ENCODE measurements at regions not wholly inside any gene's neighbourhood (a gene's known extent, or its start where the extent isn't known, plus 50 kb on each side); places are given as distances from the start of the nearest gene placed in this dataset.

DNA sequence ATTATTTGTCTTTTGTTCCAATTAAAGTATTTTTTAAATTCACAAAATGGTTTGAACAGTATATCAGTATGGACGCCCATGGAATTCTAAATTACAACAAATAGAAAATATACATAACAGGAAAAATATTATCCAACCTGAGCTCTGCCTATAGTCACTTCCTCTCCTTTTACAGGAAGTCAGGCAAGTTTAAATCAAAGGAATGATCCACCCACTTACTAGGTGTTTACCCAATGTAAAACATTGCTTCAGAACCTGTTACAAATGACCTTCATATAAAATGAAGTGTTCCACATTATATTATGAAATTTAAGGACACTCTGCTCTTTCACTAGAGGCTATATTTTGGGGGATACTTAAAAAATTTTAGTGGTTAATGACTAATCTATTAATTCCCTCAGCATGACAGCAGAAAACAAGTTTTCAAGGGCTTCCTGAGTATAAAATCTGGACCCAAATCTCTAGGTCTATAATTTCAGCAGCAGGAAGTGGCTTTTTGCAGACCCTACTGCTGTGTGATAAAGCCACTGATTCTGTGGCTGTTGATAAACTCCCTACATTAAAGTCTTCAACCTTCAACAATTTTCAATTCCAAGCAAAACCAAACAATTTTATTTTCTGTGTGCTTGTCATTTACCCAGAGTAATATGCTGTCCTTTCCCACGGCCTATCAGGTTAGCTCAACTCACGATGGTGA lies 722.6 kb downstream of the GATA3 start:
- no peak overlapping the region for H3K4me3 ChIP-seq (replicated peaks in 1 of 2; ENCODE audit: low read depth in 2 of 2, low read length in 2 of 2)
- DNase-seq (ENCODE audit: low read depth in 2 of 2): no peak
- TF ChIP-seq, protein P1, sequence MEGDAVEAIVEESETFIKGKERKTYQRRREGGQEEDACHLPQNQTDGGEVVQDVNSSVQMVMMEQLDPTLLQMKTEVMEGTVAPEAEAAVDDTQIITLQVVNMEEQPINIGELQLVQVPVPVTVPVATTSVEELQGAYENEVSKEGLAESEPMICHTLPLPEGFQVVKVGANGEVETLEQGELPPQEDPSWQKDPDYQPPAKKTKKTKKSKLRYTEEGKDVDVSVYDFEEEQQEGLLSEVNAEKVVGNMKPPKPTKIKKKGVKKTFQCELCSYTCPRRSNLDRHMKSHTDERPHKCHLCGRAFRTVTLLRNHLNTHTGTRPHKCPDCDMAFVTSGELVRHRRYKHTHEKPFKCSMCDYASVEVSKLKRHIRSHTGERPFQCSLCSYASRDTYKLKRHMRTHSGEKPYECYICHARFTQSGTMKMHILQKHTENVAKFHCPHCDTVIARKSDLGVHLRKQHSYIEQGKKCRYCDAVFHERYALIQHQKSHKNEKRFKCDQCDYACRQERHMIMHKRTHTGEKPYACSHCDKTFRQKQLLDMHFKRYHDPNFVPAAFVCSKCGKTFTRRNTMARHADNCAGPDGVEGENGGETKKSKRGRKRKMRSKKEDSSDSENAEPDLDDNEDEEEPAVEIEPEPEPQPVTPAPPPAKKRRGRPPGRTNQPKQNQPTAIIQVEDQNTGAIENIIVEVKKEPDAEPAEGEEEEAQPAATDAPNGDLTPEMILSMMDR (IDR thresholded peaks at IDR 0.05; ENCODE audit: low read depth, low read length): no peak

GRCh38 chr10:8778713-8779112 lies 724.2 kb downstream of the GATA3 start:
- H3K4me3 ChIP-seq (replicated peaks in 1 of 2; ENCODE audit: low read depth in 2 of 2, low read length in 2 of 2): no peak overlapping the region
- DNase-seq (ENCODE audit: low read depth in 2 of 2): no peak
- TF ChIP-seq, protein P1 (IDR thresholded peaks at IDR 0.05; ENCODE audit: low read depth, low read length): no peak

DNA sequence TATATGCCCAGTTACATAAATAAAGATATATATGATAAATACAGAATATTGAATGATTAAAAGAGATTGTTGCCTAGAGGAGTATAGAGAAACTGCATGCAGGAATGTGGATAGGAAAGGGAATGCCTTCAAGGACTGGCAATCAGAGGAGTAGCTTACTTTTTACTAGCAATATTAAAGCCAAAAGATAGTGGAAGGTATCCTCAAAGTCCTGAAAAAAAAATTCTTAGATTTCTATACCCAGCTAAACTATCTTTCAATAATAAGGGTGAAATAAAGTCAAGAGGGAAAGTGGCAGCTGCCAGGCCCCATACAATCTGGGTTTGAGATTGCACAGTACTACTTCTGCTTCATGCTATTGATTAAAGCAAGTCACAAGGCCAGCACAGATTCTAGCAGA lies 733.2 kb downstream of the GATA3 start:
- DNase-seq (ENCODE audit: low read depth in 2 of 2): no peak
- H3K4me3 ChIP-seq (replicated peaks in 1 of 2; ENCODE audit: low read depth in 2 of 2, low read length in 2 of 2): no peak overlapping the region
- TF ChIP-seq, protein P1 (IDR thresholded peaks at IDR 0.05; ENCODE audit: low read depth, low read length): no peak

GRCh38 chr10:8790390-8790789 lies 735.9 kb downstream of the GATA3 start:
- DNase-seq (ENCODE audit: low read depth in 2 of 2): no peak
- TF ChIP-seq, protein P1 (IDR thresholded peaks at IDR 0.05; ENCODE audit: low read depth, low read length): no peak
- H3K4me3 ChIP-seq (replicated peaks in 1 of 2; ENCODE audit: low read depth in 2 of 2, low read length in 2 of 2): no peak overlapping the region

GRCh38 chr10:8794860-8795259 lies 740.4 kb downstream of the GATA3 start:
- no peak for DNase-seq (ENCODE audit: low read depth in 2 of 2)
- no peak overlapping the region for H3K4me3 ChIP-seq (replicated peaks in 1 of 2; ENCODE audit: low read depth in 2 of 2, low read length in 2 of 2)
- TF ChIP-seq, protein P1 (IDR thresholded peaks at IDR 0.05; ENCODE audit: low read depth, low read length): no peak

- DNase-seq (ENCODE audit: low read depth in 2 of 2): no peak
- TF ChIP-seq, protein P1 (IDR thresholded peaks at IDR 0.05; ENCODE audit: low read depth, low read length): no peak
- no peak overlapping the region for H3K4me3 ChIP-seq (replicated peaks in 1 of 2; ENCODE audit: low read depth in 2 of 2, low read length in 2 of 2)
These were observed 745.9 kb downstream of the GATA3 start for GRCh38 chr10:8800426-8800825.

- no peak for DNase-seq (ENCODE audit: low read depth in 2 of 2)
- TF ChIP-seq, protein P1 (IDR thresholded peaks at IDR 0.05; ENCODE audit: low read depth, low read length): no peak
- H3K4me3 ChIP-seq (replicated peaks in 1 of 2; ENCODE audit: low read depth in 2 of 2, low read length in 2 of 2): no peak overlapping the region
These were observed 749.5 kb downstream of the GATA3 start for GRCh38 chr10:8803992-8804391.
